Kidney (tissue), 13 donors: ENCODE measurements at regions not wholly inside any gene's neighbourhood (a gene's known extent, or its start where the extent isn't known, plus 50 kb on each side); places are given as distances from the start of the nearest gene placed in this dataset.

ENCODE experiments used
- DNase-seq, 5 donors: peaks; one replicate each; pipeline ENCODE4 v3.0.0-alpha.2; 2013 to 2020
- FAIRE-seq: peaks from 2 replicates; lab custom pipeline; 2012; peaks lifted over from hg19 to GRCh38; lab: Jason Lieb, UNC
- H3K27ac ChIP-seq, 2 donors: one replicate each; pipeline ENCODE4 v1.7.0; 2013; ENCODE audit warnings: low read depth in 2 of 2, low read length in 2 of 2, inconsistent platforms in 1 of 2
- H3K27me3 ChIP-seq: one replicate; pipeline ENCODE4 v1.7.1; 2013; ENCODE audit warnings: low read length, inconsistent platforms; ENCODE audit not compliant: control insufficient read depth, insufficient read depth
- H3K36me3 ChIP-seq, 3 donors: one replicate each; pipeline versions ENCODE4 v1.7.0 to v1.7.1; 2013; ENCODE audit warnings: low read length in 3 of 3, control low read depth in 1 of 3, inconsistent platforms in 1 of 3; ENCODE audit not compliant: insufficient read depth in 3 of 3, control insufficient read depth in 2 of 3
- H3K4me1 ChIP-seq, 3 donors: one replicate each; pipeline versions ENCODE4 v1.7.0 to v1.7.1; 2013; ENCODE audit warnings: low read length in 3 of 3, inconsistent platforms in 1 of 3, low read depth in 1 of 3; ENCODE audit not compliant: control insufficient read depth in 2 of 3, insufficient read depth in 2 of 3
- H3K4me3 ChIP-seq, 3 donors: one replicate each; pipeline versions ENCODE4 v1.7.0 to v1.8.1; 2013; ENCODE audit warnings: low read length in 3 of 3, control low read depth in 1 of 3, inconsistent platforms in 1 of 3
- H3K9ac ChIP-seq, 3 donors: one replicate each; pipeline versions ENCODE4 v1.7.0 to v1.7.1; 2013; ENCODE audit warnings: low read length in 3 of 3, control low read depth in 1 of 3, inconsistent platforms in 1 of 3
- H3K9me3 ChIP-seq, 3 donors: one replicate each; pipeline versions ENCODE4 v1.7.0 to v1.7.1; 2013; ENCODE audit warnings: low read length in 3 of 3, control low read depth in 1 of 3, inconsistent platforms in 1 of 3; ENCODE audit not compliant: control insufficient read depth in 2 of 3, insufficient read depth in 1 of 3
- intact Hi-C: fragments of 100-400 bp; cut with DNase I; formaldehyde crosslinking; loops from one replicate; pipeline ENCODE4 v1.11.1; 2022
- TF ChIP-seq, protein P1 (sequence below): IDR thresholded peaks from 3 replicates; pipeline ENCODE4 v1.5.1; 2012; ENCODE audit warnings: mild to moderate bottlenecking, moderate library complexity, borderline replicate concordance; ENCODE audit not compliant: insufficient read depth; ENCODE audit errors: extremely low read depth
- donor health status: control.
- donor health status: control.
- donor health status: control.
- donor health status: control.
- donor health status: control.
- donor health status: DM: yes; HTN: yes; CAD: no.
- donor health status: Normal renal cell carcinoma (clear cell type).

DNA sequence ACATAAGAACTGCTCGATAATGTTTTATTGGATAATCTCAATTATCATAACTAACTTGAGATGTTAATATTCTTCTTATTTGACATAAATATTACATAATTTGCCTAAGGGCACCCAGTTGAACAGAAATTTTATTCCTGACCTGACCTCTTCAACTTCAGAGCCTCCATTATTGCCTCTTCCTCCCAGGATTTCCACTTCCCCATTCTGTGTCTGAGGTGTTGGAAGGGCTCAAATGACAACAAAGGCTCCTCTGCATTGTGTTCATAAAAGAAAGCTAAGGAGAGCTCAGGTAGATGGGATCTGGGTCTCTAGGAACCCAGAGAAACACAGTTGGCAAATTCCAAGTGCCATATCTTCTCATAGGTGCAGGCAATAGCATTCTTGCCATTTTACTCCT is 61.2 kb upstream of the ARHGAP20 start:
- H3K9me3 ChIP-seq: no peaks in the 10 kb centered on the region
- no peaks in the 10 kb centered on the region for H3K4me1 ChIP-seq
- H3K27me3 ChIP-seq: no peaks in the 10 kb centered on the region
- no peak overlapping the region for H3K9ac ChIP-seq
- H3K36me3 ChIP-seq: no peaks in the 10 kb centered on the region
- FAIRE-seq: no peak
- intact Hi-C loops: no loop called here
- TF ChIP-seq, protein P1, sequence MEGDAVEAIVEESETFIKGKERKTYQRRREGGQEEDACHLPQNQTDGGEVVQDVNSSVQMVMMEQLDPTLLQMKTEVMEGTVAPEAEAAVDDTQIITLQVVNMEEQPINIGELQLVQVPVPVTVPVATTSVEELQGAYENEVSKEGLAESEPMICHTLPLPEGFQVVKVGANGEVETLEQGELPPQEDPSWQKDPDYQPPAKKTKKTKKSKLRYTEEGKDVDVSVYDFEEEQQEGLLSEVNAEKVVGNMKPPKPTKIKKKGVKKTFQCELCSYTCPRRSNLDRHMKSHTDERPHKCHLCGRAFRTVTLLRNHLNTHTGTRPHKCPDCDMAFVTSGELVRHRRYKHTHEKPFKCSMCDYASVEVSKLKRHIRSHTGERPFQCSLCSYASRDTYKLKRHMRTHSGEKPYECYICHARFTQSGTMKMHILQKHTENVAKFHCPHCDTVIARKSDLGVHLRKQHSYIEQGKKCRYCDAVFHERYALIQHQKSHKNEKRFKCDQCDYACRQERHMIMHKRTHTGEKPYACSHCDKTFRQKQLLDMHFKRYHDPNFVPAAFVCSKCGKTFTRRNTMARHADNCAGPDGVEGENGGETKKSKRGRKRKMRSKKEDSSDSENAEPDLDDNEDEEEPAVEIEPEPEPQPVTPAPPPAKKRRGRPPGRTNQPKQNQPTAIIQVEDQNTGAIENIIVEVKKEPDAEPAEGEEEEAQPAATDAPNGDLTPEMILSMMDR: no peak
- DNase-seq: no peak
- H3K27ac ChIP-seq: no peak overlapping the region
- H3K4me3 ChIP-seq: no peak overlapping the region

DNA sequence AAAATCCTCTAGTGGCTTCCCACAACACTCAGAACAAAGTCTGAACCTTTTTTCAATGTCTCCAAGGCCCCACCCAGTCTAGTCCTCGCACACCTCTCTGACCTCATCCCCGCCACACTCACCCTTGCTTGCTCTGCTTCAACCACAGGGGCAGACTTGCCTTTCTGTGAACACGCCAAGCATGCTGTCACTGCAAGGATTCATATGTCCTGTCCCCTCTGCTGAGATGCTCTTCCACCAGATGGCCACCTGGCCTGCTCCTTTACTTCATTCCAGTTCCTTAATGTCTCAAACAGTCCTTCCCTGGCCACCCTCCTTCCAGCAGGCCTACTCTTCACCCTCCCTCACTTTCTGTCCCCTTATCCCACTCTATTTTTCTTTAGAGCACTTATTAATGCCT is 60.6 kb upstream of the ARHGAP20 start:
- intact Hi-C loops: no loop called here
- no peak for FAIRE-seq

DNA sequence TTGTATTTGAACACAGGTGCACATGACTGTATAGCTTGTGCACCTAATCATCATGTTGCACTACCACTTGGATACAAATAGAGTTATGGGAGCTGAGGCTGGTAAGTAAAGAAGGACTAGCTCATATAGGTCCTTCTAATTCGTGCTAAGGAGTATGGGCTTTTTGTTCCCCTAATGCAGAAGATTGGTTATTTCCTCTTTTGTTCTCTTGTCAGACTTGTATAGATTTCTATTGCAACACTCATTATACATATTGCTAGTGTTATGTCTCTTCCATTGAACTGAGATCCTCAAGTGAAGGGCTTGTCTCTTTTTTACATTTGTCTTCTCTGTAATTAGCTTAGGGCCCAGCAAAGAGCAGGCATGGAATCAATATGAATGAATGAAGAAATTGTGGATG is 54.1 kb upstream of the ARHGAP20 start:
- no peak overlapping the region for H3K9ac ChIP-seq
- FAIRE-seq (no peak), DNase-seq (no peak)
- intact Hi-C loops: no loop called here
- TF ChIP-seq, protein P1: no peak
- H3K9me3 ChIP-seq: no peaks in the 10 kb centered on the region
- no peak overlapping the region for H3K27ac ChIP-seq
- no peak overlapping the region for H3K4me3 ChIP-seq
- no peaks in the 10 kb centered on the region for H3K36me3 ChIP-seq
- no peaks in the 10 kb centered on the region for H3K4me1 ChIP-seq
- H3K27me3 ChIP-seq: no peaks in the 10 kb centered on the region

More for the DNA sequence above, 60.6 kb upstream of the ARHGAP20 start:
- no peaks in the 10 kb centered on the region for H3K27me3 ChIP-seq
- DNase-seq: no peak
- no peak overlapping the region for H3K4me3 ChIP-seq
- TF ChIP-seq, protein P1: no peak
- no peaks in the 10 kb centered on the region for H3K9me3 ChIP-seq
- no peak overlapping the region for H3K9ac ChIP-seq
- no peak overlapping the region for H3K27ac ChIP-seq
- no peaks in the 10 kb centered on the region for H3K36me3 ChIP-seq
- H3K4me1 ChIP-seq: no peaks in the 10 kb centered on the region

DNA sequence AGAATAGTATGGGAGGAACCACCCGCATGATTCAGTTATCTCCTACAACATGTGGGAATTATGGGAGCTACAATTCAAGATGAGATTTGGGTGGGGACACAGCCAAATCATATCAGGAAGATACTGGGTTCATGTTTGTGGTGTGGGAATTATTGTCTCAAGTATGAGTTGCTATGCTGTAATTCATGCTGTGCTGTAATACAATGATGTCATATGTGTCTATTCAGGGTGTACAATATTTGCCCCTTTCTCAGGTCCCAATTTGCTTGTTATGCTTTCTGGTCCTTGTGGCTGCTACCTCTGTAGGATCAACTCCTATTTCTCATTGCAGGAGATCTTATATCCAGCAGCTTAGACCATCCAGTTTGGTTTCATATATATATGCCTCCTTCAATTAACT is 52.2 kb upstream of the ARHGAP20 start:
- no peaks in the 10 kb centered on the region for H3K4me1 ChIP-seq
- no peak for FAIRE-seq
- H3K9me3 ChIP-seq: no peaks in the 10 kb centered on the region
- TF ChIP-seq, protein P1: no peak
- no peak overlapping the region for H3K27ac ChIP-seq
- intact Hi-C loops: no loop called here
- H3K9ac ChIP-seq: no peak overlapping the region
- DNase-seq: no peak
- no peaks in the 10 kb centered on the region for H3K36me3 ChIP-seq
- no peaks in the 10 kb centered on the region for H3K27me3 ChIP-seq
- no peak overlapping the region for H3K4me3 ChIP-seq
